Islet precursor cell (in vitro differentiated cells): ENCODE measurements at regions not wholly inside any gene's neighbourhood (a gene's known extent, or its start where the extent isn't known, plus 50 kb on each side); places are given as distances from the start of the nearest gene placed in this dataset.
"Not testable (repeated sequence)": the region's sequence is repeated elsewhere in the genome, so short reads cannot be mapped to it uniquely, and the experiment has no call there.

Source experiments
- DNase-seq: peaks from one replicate; pipeline ENCODE4 v3.0.0-alpha.2; 2018

- no peak for DNase-seq
Observed at GRCh38 chr17:70327279-70327678, 157.9 kb downstream of the KCNJ2 start.

DNA sequence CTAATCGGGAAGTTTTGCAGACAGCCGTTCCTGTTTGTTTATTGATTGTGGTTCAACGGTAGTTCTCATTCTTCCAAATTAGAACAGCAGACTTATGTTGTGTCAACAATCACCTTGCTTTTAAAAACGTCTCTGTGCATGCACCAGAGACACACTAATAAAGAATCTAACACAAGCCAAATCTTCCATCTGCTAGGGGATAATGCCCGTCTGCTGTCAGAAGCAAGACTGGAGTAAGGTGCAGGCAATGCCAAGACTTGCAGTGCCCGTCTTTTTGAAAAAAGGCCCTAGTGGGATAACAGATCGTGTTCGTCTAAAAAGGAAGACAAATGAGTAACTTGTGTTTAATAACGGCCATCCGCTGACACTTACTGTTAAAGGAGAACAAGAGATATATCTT lies 158.4 kb downstream of the KCNJ2 start:
- no peak for DNase-seq

DNA sequence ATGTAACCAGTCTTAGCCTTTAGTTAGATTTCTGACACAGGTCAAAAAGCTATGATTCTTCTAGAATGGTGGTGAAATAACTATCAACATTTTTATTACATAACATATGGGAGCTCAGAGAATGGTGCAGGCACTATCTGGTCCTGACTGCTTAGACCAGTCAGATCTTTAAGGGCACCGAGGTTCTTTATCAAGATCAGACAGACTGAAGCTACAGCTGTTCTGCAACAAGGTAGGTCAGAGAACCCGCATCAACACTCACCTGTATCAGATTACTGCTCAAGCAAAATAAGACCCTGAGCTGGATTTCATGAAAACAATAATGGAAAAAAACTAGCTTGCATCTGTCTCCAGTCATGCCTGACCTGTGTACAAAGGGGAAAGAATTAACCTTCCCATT lies 160.4 kb downstream of the KCNJ2 start:
- DNase-seq: no peak

DNA sequence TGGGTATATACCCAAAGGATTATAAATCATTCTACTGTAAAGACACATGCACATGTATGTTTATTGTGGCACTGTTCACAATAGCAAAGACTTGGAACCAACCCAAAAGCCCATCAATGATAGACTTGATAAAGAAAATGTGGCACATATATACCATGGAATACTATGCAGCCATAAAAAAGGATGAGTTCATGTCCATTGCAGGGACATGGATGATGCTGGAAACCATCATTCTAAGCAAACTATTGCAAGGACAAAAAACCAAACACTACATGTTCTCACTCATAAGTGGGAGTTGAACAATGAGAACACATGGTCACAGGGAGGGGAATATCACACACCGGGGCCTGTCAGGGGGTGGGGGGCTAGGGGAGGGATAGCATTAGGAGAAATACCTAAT lies 161.7 kb downstream of the KCNJ2 start:
- DNase-seq: not testable (repeated sequence)

- DNase-seq: no peak
Observed at GRCh38 chr17:70332356-70333210, 163.3 kb downstream of the KCNJ2 start.

- DNase-seq: no peak
Observed at GRCh38 chr17:70336411-70336810, 167.1 kb downstream of the KCNJ2 start.

GRCh38 chr17:70338946-70339354 lies 169.6 kb downstream of the KCNJ2 start:
- DNase-seq: no peak

DNA sequence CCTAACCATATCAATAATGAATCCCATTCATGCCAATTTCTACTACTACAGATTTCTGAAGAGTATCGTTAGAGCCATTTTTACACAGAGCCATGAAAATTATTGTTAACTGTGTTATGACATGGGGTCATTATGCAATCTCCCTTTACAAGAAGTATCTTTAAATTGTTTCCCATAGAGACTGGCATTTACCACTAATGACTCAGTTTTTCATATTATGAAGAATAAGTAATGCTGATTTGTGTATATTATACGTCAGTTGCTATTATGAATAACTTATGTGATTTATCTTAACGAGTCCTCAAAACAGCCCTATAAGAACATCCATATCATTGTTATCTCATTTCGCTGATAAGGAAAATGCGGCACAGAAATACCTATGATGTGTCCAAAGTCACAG lies 173.8 kb downstream of the KCNJ2 start:
- no peak for DNase-seq

DNA sequence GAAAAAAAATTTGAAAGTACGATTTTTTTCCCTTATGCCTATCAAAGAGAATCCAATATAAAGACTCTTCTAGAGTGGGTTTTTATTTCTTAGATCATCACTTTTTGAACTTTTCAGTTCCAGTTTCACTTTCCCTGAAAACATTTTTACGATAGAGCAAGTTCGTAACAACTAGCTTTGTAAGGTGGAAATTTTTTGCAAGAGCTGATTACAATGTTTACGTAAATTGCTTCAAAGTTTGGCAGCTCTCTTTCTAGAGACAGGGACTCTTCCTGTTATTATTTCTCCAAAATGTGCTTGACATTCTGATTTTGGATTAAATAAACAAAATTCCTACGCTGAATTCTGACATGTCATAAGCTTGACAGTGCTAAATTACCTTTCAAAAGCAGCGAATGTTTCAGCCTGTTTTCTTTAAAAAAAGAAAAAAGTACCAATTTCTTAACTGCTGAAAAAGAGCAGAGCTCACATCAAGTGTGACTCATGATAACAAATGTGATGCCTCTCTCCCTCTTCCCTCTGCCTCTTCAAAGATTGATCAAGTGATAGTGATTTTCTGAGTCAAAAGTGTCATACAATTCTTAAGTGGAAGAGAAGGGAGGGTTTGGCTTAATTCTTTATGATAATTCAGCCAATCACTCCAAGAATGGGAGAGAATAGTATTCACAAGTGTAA lies 175.2 kb downstream of the KCNJ2 start:
- no peak for DNase-seq

GRCh38 chr17:70345061-70345460 lies 175.7 kb downstream of the KCNJ2 start:
- DNase-seq: no peak

DNA sequence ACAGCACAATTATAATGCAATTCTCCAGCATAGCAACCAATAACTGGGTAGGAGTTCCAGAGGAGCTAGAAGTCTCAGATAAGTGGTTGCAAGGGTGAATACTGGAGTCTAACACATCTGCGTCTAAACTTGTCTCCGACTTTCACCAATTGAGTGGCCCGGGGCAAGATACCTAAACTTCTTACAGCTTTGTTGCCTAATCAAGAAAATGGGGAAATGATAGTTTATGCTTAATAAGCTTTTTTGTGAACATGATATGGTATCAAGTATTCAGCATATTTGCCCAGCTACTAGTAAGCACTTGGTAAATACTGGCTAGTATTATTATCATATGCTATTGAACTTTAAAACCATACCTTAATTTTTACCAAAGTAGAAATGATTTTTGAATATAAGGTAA lies 183.5 kb downstream of the KCNJ2 start:
- DNase-seq: no peak

DNA sequence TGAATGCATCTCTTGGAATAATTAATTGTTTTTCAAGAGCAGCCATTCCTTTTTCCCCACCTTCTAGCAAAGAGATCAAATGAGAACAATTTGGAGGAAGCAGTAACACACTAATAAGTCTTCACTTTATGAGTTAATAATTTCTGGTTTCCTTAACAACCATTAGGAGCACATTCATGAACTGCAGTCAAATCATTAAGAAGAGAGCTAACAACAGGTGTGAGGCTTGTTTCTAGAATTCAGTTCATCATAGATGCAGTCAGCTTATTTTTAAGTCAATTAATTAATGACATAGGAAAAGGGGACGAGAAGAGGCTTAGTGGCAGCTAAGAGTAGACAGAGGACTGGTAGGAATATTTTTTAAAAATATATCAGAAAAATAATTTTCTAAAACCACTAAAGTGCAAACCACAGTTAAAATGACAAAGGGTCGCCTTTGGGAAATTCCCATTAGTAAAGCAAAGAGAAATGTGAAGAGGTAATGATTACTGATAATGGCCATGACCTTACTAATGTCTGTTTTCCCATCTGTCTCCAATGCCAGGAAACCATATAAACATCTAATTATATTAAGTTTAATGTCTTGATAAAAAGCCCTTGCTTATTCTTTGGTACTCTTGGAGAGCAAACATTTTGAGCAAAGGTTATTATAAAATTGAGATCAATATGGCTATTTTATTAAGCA lies 184.2 kb downstream of the KCNJ2 start:
- DNase-seq: no peak

DNA sequence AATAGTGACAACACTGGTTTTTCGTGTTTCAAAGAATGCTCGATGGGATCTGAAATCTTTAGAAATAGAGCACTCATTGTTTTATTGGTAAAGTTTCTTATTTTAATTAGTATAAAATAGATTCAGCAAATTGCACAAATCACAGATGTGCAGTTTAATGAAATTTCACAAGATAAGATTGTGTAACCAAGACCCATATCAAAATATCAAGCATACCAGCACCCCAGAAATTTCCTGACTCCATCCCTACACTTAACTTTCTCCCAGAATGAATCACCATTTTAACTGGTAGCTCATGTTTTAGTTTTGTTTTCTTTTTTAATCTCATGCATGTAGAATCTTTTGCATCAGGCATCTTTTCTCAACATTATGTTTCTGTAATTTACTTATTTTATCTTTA lies 185.9 kb downstream of the KCNJ2 start:
- DNase-seq: no peak

DNA sequence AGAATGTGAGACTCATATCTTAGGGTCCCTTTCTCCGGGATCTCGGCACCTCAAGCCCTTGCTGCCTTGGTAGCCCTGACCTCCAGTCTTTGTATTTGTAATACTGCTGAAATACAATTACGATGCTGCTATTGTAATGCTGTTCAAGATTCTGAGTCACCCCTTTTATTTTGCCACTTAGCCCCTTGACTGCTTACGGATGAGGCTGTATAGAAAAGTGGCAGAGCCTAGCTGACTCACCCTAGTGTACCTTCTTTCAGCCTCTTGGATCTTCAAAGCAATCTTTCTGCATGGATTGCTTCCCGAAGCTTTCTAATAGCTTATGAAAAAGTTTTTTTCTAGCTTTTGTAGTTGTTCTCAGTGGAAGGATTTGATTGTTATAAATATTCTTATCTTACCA lies 187.9 kb downstream of the KCNJ2 start:
- no peak for DNase-seq

DNA sequence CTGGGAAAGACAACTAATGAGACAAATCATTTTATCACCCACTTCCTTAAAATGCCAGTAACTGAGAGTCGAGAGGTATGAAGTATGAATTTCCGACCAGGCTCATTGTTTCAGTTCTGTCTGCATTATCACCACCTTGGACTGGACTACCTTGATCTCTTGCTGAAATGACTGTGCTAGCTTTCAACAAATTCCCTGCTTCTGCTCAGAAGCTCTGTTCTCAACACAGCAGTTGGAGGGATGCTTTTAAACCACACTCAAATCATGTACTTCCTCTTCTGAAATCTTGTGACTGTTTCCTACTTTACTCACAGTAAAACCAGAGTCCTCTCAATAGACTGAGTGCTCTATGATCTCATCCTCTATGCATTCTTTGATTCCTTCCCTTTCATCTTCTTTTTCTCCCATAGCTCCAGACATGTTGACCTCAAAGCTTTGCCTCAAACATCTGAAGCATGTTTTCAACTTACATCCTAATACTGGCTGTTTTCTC lies 195.8 kb downstream of the KCNJ2 start:
- peak; percentile 88 for DNase-seq

DNA sequence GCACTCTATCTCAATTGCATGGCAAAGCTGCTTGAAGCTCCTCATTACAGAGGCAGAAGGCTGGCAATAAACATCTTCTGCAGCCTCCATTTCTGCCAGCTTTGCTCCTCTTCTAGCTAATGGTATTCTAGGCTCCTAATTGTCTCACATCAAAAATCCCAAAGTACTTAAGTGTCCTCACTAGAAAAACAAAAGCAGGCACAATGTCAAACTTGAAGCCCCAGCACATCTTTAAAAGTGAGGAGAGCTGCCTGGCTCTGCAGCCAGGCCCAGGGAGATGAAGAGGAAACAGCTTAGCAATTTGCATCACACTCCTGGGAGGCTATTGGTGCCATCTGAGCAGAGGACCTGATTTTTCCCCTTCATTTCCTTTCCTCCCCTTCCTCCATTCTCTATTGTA lies 197.1 kb downstream of the KCNJ2 start:
- peak; percentile 83 for DNase-seq

DNA sequence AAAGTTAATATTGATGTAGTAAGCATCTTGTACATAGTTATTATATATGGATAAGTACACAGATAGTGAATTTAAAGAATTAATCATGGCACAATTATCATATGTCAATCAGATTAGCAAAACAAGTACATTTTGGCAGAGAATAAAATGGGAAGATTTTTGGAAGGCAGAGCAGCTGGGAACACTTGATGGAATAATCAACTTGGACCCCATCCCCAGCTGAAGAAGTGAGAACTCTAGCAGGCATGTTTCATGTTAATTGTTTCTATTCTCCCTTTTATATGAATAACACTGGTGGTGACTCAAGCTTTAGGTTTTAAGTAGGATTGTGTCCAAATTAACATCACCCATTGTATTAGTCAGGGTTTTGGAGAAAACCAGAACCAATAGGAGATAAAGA lies 198.7 kb downstream of the KCNJ2 start:
- DNase-seq: no peak

GRCh38 chr17:70369391-70369790 lies 200.1 kb downstream of the KCNJ2 start:
- DNase-seq: peak; percentile 82

DNA sequence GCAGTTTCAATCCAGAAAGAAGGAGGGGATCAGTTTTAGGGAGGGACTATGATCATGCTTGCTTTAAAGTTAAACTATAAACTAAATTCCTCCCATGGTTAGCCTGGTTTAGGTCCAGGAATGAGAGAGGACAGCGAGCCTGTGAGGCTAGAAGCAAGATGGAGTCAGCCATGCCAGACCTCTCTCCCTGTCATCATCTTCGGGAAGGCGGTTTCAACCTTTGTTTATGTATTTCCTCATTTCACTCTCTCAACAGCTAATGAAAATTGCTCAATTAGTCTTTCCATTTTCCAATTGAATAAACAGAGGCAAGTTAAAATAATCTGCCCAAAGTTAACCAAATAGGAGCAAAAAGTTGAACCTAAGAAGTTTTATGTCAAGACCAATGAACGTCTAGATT lies 201.5 kb downstream of the KCNJ2 start:
- DNase-seq: no peak

- no peak for DNase-seq
Observed at GRCh38 chr17:70373369-70373768, 204.0 kb downstream of the KCNJ2 start.

DNA sequence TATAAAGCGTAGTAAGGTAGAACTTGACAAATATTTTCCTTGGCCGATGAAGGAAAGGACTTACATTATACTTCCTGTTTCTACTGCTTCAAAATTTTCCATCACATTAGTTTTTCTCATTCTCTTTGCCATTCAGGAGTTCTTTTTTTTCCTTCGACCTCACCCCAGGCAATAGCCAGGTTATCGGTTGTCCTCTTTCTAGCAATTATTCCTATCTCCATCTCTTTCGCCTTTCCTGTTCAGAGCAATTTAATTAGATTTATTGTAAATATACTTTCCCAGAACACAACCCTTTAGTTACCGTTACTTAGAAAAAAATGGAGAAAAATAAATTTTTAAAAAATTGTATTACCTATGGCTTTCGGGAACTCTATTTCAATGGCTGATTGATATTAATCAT lies 205.2 kb downstream of the KCNJ2 start:
- DNase-seq: no peak

DNA sequence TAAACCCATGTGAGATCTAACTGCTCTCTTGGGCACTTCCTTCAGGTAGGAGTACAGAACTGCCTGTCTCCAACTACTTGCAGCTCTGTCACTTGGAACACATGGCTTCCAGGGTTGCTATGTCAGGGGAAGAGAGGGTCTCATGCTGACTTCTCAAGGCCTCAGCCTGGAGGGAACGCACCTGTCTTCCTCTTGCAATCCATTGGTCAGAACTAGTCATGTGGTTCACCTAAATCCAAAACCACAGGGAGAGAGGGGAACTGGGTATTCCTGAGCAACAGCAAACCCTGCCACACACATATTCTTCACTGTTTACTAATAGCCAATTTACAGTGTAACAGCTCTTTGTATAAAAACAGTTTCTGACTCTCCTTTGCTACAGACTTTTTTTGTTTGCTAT lies 206.1 kb downstream of the KCNJ2 start:
- no peak for DNase-seq
